DMS153 (cell line): ENCODE measurements at regions not wholly inside any gene's neighbourhood (a gene's known extent, or its start where the extent isn't known, plus 50 kb on each side); places are given as distances from the start of the nearest gene placed in this dataset.

ENCODE experiments used
- DNase-seq: peaks from one replicate; lab custom pipeline; 2025; lab: John Stamatoyannopoulos, UW

GRCh38 chr10:91691981-91692380 is 59.1 kb upstream of the PPP1R3C start:
- DNase-seq, result no peak

GRCh38 chr10:91690996-91691676 is 58.3 kb upstream of the PPP1R3C start:
- no peak for DNase-seq

GRCh38 chr10:91690412-91690811 is 57.5 kb upstream of the PPP1R3C start:
- no peak for DNase-seq

GRCh38 chr10:91689731-91690168 is 56.9 kb upstream of the PPP1R3C start:
- DNase-seq, result no peak

GRCh38 chr10:91684841-91685240 is 52.0 kb upstream of the PPP1R3C start:
- DNase-seq, result no peak

GRCh38 chr10:91683975-91684374 is 51.1 kb upstream of the PPP1R3C start:
- DNase-seq, result no peak

- DNase-seq, result no peak
These were observed 50.0 kb upstream of the PPP1R3C start for GRCh38 chr10:91682912-91683311.
